NCI-H748 (cell line): ENCODE measurements at regions not wholly inside any gene's neighbourhood (a gene's known extent, or its start where the extent isn't known, plus 50 kb on each side); places are given as distances from the start of the nearest gene placed in this dataset.
"Not testable (repeated sequence)": the region's sequence is repeated elsewhere in the genome, so short reads cannot be mapped to it uniquely, and the experiment has no call there.

Experiments
- DNase-seq: peaks from one replicate; lab custom pipeline; 2025; ENCODE audit not compliant: unreplicated experiment; lab: John Stamatoyannopoulos, UW

DNA sequence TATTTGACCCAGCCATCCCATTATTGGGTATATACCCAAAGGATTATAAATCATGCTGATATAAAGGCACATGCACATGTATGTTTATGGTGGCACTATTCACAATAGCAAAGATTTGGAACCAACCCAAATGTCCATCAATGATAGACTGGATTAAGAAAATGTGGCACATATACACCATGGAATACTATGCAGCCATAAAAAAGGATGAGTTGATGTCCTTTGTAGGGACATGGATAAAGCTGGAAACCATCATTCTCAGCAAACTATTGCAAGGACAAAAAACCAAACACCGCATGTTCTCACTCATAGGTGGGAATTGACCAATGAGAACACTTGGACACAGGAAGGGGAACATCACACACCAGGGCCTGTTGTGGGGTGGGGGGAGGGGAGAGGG, 147.3 kb upstream of the STK26 start:
- not testable (repeated sequence) for DNase-seq

DNA sequence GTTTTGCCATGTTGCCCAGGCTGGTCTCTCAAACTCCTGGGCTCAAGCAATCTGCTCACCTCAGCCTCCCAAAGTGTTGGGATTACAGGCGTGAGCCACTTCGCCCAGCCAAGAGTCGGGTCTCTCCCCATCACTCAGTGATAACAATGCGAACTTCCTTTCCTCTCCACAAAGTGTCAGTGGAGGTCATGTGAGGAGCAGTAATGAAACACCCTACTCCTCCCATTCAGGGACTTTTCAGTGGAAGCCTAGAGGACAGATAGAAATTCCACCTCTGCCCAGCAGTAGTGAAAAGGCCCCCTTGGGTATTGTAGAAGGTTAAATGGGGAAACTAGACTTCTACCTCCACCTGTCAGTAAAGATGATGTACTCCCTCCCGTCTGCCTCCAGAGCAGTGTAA, 141.9 kb upstream of the STK26 start:
- no peak for DNase-seq

GRCh38 chrX:131885042-131885441, 138.1 kb upstream of the STK26 start:
- DNase-seq = not testable (repeated sequence)

DNA sequence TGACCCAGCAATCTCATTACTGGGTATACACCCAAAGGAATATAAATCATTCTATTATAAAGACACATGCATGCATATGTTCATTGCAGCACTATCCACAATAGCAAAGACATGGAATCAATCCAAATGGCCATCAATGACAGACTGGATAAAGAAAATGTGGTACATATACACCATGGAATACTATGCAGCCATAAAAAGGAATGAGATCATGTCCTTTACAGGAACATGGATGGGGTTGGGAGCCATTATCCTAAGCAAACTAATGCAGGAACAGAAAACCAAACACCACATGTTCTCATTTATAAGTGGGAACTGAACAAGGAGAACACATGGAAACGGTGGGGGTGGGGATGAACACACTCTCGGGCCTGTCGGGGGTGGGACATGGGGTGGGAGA, 129.2 kb upstream of the STK26 start:
- DNase-seq = not testable (repeated sequence)

- no peak for DNase-seq
Measured at GRCh38 chrX:131894995-131895394, 128.1 kb upstream of the STK26 start.

GRCh38 chrX:131895807-131896206, 127.3 kb upstream of the STK26 start:
- DNase-seq = no peak

DNA sequence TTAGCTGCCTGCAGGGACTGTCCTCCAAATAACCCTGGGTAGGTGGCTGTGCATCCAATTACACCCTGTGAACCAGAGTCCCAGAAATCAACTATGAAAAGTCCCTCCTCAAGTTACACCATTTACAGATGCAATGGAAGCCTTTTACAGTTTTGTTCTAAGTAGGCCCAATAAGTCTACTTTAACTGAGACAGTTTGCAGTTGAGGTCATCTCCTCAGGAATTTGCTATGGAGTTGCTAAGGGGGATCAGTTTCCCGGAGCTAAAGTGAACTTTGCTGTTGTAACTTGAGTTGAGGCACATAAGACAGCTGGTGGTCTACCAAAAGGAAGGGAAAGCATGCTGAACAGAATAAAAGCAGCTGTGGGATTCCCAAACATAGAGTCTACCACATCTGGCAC, 121.6 kb upstream of the STK26 start:
- DNase-seq = no peak

GRCh38 chrX:131907488-131908314, 115.4 kb upstream of the STK26 start:
- peak; percentile 59 for DNase-seq

GRCh38 chrX:131910586-131910985, 112.5 kb upstream of the STK26 start:
- no peak for DNase-seq

DNA sequence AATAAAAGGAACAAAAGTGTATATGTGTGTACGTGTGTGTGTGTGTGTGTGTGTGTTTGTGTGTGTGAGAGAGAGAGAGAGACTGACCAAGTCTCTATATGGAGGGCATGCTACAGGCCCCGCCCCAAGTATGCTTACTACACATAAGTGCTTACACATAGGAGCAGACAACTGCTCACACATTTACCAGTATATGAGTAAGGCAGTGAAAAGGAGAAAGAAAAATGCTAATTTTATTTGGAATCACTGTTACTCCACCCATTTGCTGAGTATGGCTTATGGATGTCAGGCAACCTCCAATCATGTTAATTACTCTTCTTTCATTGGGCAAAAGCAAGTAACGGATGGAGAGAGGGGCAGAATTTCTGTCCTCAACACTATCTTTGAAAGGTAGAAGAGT, 107.6 kb upstream of the STK26 start:
- no peak for DNase-seq

GRCh38 chrX:131917588-131917987, 105.5 kb upstream of the STK26 start:
- no peak for DNase-seq

- DNase-seq = no peak
Measured at GRCh38 chrX:131918839-131919238, 104.3 kb upstream of the STK26 start.

DNA sequence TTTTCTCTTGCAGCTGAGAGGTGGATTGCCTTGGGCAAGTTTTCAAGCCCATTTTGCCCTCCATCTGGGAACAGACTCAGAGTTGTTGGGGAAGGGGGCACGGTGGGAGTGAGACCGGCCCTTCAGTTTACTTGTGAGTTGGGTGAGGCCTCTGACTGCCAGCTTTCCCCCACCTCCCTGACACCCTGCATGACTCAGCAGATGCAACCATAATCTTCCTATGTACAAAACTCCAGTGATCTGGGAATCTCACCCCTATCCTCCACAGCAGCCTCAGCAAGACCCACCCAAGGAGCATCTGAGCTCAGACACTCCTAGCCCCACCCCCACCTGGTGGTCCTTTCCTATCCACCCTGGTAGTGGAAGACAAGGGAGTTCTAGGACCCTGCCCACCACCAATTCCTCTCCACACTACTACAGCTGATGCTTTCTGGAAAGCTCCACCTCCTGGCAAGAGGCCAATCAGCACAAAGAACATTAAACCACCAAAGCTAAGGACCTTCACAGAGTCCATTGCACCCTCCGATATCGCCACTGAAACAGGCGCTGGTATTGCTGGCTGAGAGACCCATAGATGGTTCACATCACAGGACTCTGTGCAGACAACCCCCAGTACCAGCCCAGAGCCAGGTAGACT, 99.4 kb upstream of the STK26 start:
- no peak for DNase-seq

DNA sequence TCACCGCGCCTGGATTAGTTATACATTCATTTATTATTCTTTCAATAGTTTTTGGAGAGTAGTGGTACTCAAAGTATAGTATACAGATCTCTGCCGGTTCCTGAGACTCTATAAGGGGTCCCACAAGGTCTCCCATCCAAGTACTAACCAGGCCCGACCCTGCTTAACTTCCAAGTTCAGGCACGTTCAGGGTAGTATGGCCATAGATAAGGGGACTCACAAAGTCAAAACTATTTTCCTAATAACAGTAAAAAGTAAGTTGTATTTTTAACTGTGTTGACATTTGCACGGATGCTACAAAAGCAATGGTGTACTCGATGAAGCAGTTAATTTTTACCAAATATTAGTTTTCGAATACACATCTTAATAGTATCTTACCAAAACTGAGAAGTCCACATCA, 84.4 kb upstream of the STK26 start:
- no peak for DNase-seq

DNA sequence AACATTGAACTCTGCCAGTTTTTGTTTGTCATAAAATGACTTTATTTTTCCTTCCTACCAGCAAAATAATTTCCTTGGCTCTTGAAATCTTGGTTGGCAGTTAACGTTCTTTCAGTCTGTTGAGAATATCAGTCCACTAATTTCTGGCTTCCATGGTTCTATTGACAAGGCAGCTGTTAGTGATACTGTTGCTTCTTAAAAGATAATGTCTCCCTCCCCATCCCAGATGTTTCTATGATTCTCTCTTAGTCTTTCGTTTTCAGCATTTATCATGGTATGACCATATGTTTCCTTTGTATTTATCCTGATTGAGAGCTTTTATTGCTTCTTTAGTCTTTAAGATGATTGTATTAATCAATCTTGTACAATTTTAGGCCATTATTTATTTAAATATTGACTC, 81.1 kb upstream of the STK26 start:
- no peak for DNase-seq

- no peak for DNase-seq
Measured at GRCh38 chrX:131944936-131945902, 77.9 kb upstream of the STK26 start.

GRCh38 chrX:131951166-131951565, 71.9 kb upstream of the STK26 start:
- DNase-seq = no peak

GRCh38 chrX:131955099-131955777, 67.9 kb upstream of the STK26 start:
- no peak for DNase-seq

GRCh38 chrX:131958724-131959123, 64.4 kb upstream of the STK26 start:
- no peak for DNase-seq

- DNase-seq = no peak
Measured at GRCh38 chrX:131970347-131970746, 52.8 kb upstream of the STK26 start.
